ENCODE measurements at regions not wholly inside any gene's neighbourhood (a gene's known extent, or its start where the extent isn't known, plus 50 kb on each side); places are given as distances from the start of the nearest gene placed in this dataset.

GRCh38 chr5:71771191-71771590 lies 52.1 kb downstream of the CARTPT start:
- Histone ChIP-seq H3K36me3 (ENCODE audit: control insufficient read depth, insufficient read depth, low read length) (no peaks in the 10 kb centered on the region), H4K20me1 (ENCODE audit: insufficient read depth, low read length) (no peaks in the 10 kb centered on the region), H2BK120ac (ENCODE audit: low read depth, low read length) (no peak overlapping the region), H2BK15ac (ENCODE audit: low read depth, low read length) (no peak overlapping the region), H3K4ac (ENCODE audit: low read depth, low read length) (no peak overlapping the region), H3K4me1 (ENCODE audit: control insufficient read depth, insufficient read depth, low read length) (no peaks in the 10 kb centered on the region), H2AK9ac (replicated peaks; ENCODE audit: low read depth, low read length, poor library complexity) (no peak overlapping the region), H2AFZ (replicated peaks; ENCODE audit: low read length, poor library complexity) (no peak overlapping the region), H2BK20ac (ENCODE audit: low read depth, low read length) (no peak overlapping the region), H3K4me2 (ENCODE audit: low read depth, low read length) (no peak overlapping the region), H3K27me3 (ENCODE audit: control insufficient read depth, insufficient read depth, low read length) (peaks cover 9% of the 10 kb centered on the region), H3K9ac (ENCODE audit: low read depth, low read length) (no peak overlapping the region), H3K18ac (ENCODE audit: low read depth, low read length) (no peak overlapping the region), H4K91ac (ENCODE audit: insufficient read depth, low read depth, low read length) (no peak overlapping the region), H3K4me3 (ENCODE audit: insufficient read depth, low read depth, low read length) (no peak overlapping the region), H3K23ac (ENCODE audit: low read depth, low read length) (no peak overlapping the region), H3K79me1 (ENCODE audit: low read depth in 1 of 2, low read length in 2 of 2) (no peaks in the 10 kb centered on the region), H2AK5ac (ENCODE audit: low read depth, low read length) (no peak overlapping the region), H4K8ac (ENCODE audit: low read depth in 2 of 2, low read length in 2 of 2) (no peak overlapping the region), H3K9me3 (ENCODE audit: control insufficient read depth, insufficient read depth, low read length) (no peaks in the 10 kb centered on the region), H4K5ac (ENCODE audit: low read depth, low read length) (no peak overlapping the region), H2BK5ac (ENCODE audit: low read depth, low read length, poor library complexity, severe bottlenecking) (no peak overlapping the region), H3K56ac (ENCODE audit: extremely low read depth, insufficient read depth, low read length) (no peak overlapping the region), H3K14ac (replicated peaks; ENCODE audit: low read depth, low read length) (no peak overlapping the region), H3K27ac (ENCODE audit: insufficient read depth, low read length) (no peak overlapping the region), H3K9me1 (ENCODE audit: insufficient read depth, low read length) (no peaks in the 10 kb centered on the region)
- no peak for TF ChIP-seq BHLHE40 (IDR thresholded peaks at IDR 0.05; ENCODE audit: low read depth, low read length)
- TF ChIP-seq POLR2A (IDR thresholded peaks at IDR 0.05; ENCODE audit: low read depth, low read length) = no peak
- no peak for TF ChIP-seq CEBPB (IDR thresholded peaks at IDR 0.05; ENCODE audit: low read depth, low read length)
- TF ChIP-seq FOS (IDR thresholded peaks at IDR 0.05; ENCODE audit: low read depth, low read length) = no peak
- TF ChIP-seq SMC3 (IDR thresholded peaks at IDR 0.05; ENCODE audit: low read depth, low read length) = no peak
- TF ChIP-seq RCOR1 (IDR thresholded peaks at IDR 0.05; ENCODE audit: insufficient replicate concordance, low read length) = no peak
- dilution Hi-C loops (cut with HindIII; ENCODE audit: low sequenced_read_pairs, unreplicated experiment) (no loop called here), intact Hi-C loops (cut with micrococcal nuclease) (no loop called here), in situ Hi-C loops (cut with MboI; ENCODE audit: low sequenced_read_pairs) (loop anchor here (25.0 kb wide), 1 partner anchor 109 kb away; no protein-coding TSS in a partner anchor)
- BruUV-seq (replicated peaks) = no TSS peak
- ChIA-PET POLR2A (ENCODE audit: unreplicated experiment) (no interaction called here), CTCF (interaction anchor here (1.4 kb wide), 1 partner anchor 13 kb away, joined by 3 read pairs; no protein-coding TSS in a partner anchor)
- DNase-seq (no peak), ATAC-seq (ENCODE audit: low read depth) (no peak)
- no CpG with 5 or more reads among the region's 2 CpGs for WGBS, 2 experiments (ENCODE audit: extremely low coverage in 2 of 2, insufficient read length in 1 of 2)

Measured in IMR-90 (cell line).